ENCODE measurements at regions not wholly inside any gene's neighbourhood (a gene's known extent, or its start where the extent isn't known, plus 50 kb on each side); places are given as distances from the start of the nearest gene placed in this dataset.
"Not testable (repeated sequence)": the region's sequence is repeated elsewhere in the genome, so short reads cannot be mapped to it uniquely, and the experiment has no call there.

DNA sequence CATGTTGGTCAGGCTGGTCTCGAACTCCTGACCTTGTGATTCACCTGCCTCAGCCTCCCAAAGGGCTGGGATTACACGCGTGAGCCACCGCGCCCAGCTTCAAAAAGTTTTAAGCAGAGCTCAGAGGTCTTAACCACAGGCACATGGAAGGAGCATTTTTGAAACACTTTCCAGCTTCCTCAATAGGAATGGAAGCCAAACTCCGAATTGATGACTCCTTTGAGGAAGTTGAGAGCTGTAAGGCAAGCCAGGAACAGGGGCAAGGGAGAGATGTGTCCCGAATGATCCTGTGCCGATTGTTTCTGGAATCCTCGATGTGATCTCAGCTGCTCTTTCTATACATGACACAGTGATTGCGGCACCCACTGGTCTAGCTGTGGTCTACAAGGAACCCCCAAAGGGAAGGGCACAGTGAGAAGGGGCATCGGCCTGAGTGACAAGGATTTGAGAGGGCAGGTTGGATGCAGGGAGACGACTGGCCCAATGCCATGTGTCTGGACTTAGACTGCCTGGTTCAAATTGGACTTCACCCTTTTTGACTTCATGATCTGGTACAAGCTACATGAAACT lies 116.2 kb downstream of the ADRA2C start:
- DNase-seq = not testable (repeated sequence)

GRCh38 chr4:3884261-3884660 lies 118.1 kb downstream of the ADRA2C start:
- not testable (repeated sequence) for DNase-seq

DNA sequence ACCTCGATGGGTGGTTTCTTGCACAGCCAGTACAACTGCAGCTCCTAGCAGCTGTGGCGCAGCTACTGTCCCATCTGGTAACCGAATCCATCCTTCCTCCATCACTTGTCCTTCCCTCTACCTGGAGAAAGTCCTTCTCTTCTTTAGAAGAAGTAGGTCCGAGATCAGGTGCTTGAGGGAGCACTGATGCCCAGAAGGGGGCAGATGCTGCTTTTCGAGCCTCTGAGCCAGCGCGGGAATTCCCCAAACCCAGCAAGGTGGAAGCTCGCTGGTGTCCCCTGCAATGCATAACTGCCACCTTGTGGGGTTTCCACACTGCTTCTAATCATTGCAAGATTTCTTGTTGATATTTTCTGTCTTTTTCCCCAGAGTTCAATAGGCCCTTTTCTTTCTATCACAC lies 127.4 kb downstream of the ADRA2C start:
- DNase-seq = not testable (repeated sequence)

GRCh38 chr4:3894086-3894959 lies 128.1 kb downstream of the ADRA2C start:
- not testable (repeated sequence) for DNase-seq

- DNase-seq = no peak
These were observed 130.3 kb downstream of the ADRA2C start for GRCh38 chr4:3896441-3896840.

- not testable (repeated sequence) for DNase-seq
These were observed 130.8 kb downstream of the ADRA2C start for GRCh38 chr4:3896871-3897578.

DNA sequence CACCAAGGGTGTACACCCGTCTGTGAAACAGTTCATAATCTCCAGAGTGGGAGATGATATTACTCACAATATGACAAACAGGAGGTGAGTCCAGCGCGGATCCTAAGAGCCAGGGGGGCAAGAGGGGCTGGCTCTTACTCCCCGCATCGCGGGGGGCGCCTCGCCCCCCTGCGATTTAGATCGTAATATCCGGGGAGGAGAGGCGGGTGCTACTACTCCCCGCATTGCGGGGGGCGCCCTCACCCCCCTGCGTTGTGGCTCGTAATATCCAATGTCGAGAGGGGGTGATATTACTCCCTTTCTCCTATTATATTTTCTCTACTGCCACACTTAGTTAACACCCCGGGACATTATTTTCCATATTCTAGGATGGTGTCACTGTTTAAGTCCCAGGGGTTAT lies 131.9 kb downstream of the ADRA2C start:
- DNase-seq = no peak

- DNase-seq = not testable (repeated sequence)
These were observed 132.7 kb downstream of the ADRA2C start for GRCh38 chr4:3898928-3899327.

DNA sequence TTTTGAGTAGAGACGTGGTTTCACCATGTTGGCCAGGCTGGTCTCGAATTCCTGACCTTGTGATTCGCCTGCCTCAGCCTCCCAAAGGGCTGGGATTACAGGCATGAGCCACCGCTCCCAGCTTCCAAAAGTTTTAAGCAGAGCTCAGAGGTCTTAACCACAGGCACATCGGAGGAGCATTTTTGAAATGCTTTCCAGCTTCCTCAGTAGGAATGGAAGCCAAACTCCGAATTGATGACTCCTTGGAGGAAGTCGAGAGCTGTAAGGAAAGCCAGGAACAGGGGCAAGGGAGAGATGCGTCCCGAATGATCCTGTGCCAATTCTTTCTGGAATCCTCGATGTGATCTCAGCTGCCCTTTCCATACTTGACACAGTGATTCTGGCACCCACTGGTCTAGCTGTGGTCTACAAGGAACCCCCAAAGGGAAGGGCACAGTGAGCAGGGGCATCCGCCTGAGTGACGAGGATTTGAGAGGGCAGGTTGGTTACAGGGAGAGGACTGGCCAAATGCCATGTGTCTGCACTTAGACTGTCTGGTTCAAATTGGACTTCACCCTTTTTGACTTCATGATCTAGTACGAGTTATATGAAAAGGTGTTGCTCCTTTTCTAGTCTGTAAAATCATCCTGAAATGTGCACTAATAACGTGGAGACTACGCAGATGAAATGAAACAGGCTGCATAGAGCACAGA lies 138.2 kb downstream of the ADRA2C start:
- DNase-seq = not testable (repeated sequence)

- DNase-seq = not testable (repeated sequence)
These were observed 143.4 kb downstream of the ADRA2C start for GRCh38 chr4:3909616-3910015.

GRCh38 chr4:3910161-3910950 lies 144.2 kb downstream of the ADRA2C start:
- not testable (repeated sequence) for DNase-seq

- no peak for DNase-seq
These were observed 145.2 kb downstream of the ADRA2C start for GRCh38 chr4:3911252-3911856.

GRCh38 chr4:3914511-3914910 lies 148.3 kb downstream of the ADRA2C start:
- not testable (repeated sequence) for DNase-seq

GRCh38 chr4:3919509-3919908 lies 153.3 kb downstream of the ADRA2C start:
- not testable (repeated sequence) for DNase-seq

DNA sequence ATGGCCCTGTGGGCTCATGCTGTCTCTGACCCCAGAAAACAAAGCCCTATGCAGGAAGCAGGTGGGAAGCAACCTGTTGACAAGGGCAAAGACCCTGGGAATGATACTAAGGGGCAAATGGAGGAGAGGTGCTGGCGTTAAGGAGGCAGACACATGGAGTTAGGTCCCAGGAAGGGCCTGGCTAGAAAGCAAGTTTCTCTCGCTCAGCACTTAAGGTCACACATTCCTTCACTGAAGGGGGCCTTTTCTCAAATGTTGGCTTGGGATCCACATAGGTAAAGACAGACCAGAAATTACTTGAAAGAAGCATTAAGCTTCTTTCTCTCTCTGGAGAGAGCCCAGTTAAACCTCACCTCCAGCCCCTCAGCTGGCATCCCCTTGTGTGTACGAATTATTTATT lies 155.7 kb downstream of the ADRA2C start:
- DNase-seq = not testable (repeated sequence)

- DNase-seq = not testable (repeated sequence)
These were observed 159.7 kb downstream of the ADRA2C start for GRCh38 chr4:3925841-3926240.

- not testable (repeated sequence) for DNase-seq
These were observed 160.1 kb downstream of the ADRA2C start for GRCh38 chr4:3926271-3926670.

DNA sequence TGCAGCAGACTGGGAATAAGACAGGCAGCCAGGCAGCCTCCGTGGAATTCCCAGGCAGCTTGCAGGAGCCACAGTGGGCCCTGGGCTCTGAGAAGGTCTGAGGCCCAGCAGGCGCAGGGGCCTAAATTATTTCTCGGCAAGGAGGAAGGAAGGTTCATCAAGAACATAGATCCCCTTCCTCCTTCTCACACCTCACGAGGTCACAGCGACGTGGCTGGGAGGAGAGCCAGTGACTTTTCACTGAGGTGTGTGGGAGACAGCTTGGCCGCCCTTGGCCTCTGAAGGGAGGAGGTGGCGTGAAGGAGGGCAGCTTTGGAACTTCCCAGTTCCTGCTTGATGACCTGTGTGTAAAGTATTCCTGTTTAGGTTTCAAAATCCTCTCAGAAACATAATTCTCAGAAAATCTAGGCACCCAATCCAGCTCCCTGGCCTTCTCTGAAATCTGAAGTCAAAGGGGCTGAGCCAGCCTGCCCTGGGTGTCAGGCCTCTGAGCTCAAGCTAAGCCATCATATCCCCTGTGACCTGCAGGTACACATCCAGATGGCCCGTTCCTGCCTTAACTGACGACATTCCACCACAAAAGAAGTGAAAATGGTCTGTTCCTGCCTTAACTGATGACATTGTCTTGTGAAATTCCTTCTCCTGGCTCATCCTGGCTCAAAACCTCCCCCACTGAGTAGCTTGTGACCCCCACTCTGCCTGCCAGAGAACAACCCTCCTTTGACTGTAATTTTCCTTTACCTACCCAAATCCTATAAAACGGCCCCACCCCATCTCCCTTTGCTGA lies 161.0 kb downstream of the ADRA2C start:
- DNase-seq = not testable (repeated sequence)

DNA sequence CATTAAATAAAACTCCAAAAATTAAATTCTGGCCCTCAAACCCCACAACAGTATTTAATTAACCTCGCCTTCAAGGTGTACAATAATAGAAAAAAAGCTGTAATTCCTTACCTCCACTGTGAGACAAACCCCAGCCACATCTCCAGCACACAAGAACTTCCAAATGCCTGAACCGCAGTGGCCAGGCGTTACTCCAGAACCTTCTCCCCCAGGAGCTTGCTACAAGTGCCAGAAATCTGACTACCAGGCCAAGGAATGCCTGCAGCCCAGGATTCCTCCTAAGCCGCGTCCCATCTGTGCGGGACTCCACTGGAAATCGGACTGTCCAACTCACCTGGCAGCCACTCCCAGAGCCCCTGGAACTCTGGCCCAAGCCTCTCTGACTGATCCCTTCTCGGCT lies 163.2 kb downstream of the ADRA2C start:
- DNase-seq = not testable (repeated sequence)

DNA sequence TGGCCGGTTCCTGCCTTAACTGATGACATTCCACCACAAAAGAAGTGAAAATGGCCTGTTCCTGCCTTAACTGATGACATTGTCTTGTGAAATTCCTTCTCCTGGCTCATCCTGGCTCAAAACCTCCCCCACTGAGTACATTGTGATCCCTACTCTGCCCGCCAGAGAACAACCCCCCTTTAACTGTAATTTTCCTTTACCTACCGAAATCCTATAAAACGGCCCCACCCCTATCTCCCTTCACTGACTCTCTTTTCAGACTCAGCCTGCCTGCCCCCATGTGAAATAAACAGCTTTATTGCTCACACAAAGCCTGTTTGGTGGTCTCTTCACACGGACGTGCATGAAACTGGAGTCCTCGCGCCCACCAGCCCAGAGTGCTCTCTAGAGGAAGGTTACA lies 166.5 kb downstream of the ADRA2C start:
- not testable (repeated sequence) for DNase-seq

- not testable (repeated sequence) for DNase-seq
These were observed 169.2 kb downstream of the ADRA2C start for GRCh38 chr4:3935406-3935805.

Measured in activated gamma-delta T cell (primary cell).